ENCODE measurements at regions not wholly inside any gene's neighbourhood (a gene's known extent, or its start where the extent isn't known, plus 50 kb on each side); places are given as distances from the start of the nearest gene placed in this dataset.
"Not testable (repeated sequence)": the region's sequence is repeated elsewhere in the genome, so short reads cannot be mapped to it uniquely, and the experiment has no call there.

DNA sequence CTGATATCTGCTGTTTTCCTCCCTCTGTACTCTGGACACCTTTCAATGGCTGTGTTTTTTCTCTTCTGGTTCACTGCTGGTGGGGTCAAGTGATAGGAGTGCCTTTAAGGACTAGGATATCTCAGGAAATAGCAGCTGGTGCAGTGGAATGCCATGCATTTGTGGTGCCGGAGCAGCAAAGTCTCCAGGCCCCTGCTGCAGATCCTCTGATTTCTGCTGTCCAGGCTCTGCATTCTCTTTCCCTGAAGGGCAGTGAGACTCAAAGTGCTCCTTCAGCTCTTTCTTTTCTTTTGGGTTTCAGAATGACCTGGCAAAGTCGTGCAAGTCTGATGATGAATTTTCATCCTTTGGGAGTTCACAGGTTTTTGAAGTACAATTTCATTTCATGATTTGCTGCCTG is 774.3 kb downstream of the FAM181B start:
- POLR2A ChIA-PET = no interaction called here
- H3K9me3 ChIP-seq (ENCODE audit: low read length) = no peaks in the 10 kb centered on the region
- H3K4me3 ChIP-seq (replicated peaks in 1 of 3; ENCODE audit: insufficient read depth in 1 of 3, low read depth in 2 of 3, low read length in 3 of 3) = no peak overlapping the region
- WGBS (ENCODE audit: low lambda C conversion rate) = 31% methylated on average over 2 of the region's 2 CpGs
- H3K4me1 ChIP-seq (ENCODE audit: insufficient read depth, low read length) = no peaks in the 10 kb centered on the region
- DNase-seq (ENCODE audit: low spot score) (no peak), ATAC-seq (no peak), FAIRE-seq (no peak)
- no peaks in the 10 kb centered on the region for H3K36me3 ChIP-seq (replicated peaks in 1 of 2; ENCODE audit: control insufficient read depth in 1 of 2, insufficient read depth in 2 of 2, low read length in 2 of 2)
- H3K27ac ChIP-seq (ENCODE audit: extremely low read length, insufficient read depth, low read length) = no peak overlapping the region
- no peak for TF ChIP-seq GZF1 (CRISPR knock-in tag; IDR thresholded peaks at IDR 0.05)
- TF ChIP-seq, protein P1, sequence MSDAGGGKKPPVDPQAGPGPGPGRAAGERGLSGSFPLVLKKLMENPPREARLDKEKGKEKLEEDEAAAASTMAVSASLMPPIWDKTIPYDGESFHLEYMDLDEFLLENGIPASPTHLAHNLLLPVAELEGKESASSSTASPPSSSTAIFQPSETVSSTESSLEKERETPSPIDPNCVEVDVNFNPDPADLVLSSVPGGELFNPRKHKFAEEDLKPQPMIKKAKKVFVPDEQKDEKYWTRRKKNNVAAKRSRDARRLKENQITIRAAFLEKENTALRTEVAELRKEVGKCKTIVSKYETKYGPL (CRISPR knock-in tag; IDR thresholded peaks at IDR 0.05) = no peak
- TF ChIP-seq, protein P2, sequence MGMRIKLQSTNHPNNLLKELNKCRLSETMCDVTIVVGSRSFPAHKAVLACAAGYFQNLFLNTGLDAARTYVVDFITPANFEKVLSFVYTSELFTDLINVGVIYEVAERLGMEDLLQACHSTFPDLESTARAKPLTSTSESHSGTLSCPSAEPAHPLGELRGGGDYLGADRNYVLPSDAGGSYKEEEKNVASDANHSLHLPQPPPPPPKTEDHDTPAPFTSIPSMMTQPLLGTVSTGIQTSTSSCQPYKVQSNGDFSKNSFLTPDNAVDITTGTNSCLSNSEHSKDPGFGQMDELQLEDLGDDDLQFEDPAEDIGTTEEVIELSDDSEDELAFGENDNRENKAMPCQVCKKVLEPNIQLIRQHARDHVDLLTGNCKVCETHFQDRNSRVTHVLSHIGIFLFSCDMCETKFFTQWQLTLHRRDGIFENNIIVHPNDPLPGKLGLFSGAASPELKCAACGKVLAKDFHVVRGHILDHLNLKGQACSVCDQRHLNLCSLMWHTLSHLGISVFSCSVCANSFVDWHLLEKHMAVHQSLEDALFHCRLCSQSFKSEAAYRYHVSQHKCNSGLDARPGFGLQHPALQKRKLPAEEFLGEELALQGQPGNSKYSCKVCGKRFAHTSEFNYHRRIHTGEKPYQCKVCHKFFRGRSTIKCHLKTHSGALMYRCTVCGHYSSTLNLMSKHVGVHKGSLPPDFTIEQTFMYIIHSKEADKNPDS (CRISPR knock-in tag; IDR thresholded peaks at IDR 0.05) = no peak
- no peak for TF ChIP-seq YEATS2 (CRISPR knock-in tag; IDR thresholded peaks at IDR 0.05; ENCODE audit: borderline replicate concordance)
- TF ChIP-seq RELA (CRISPR knock-in tag; IDR thresholded peaks at IDR 0.05) = no peak
- no peak for TF ChIP-seq RBM22 (optimal IDR thresholded peaks at IDR 0.05; ENCODE audit: low read length)
- TF ChIP-seq, protein P3, sequence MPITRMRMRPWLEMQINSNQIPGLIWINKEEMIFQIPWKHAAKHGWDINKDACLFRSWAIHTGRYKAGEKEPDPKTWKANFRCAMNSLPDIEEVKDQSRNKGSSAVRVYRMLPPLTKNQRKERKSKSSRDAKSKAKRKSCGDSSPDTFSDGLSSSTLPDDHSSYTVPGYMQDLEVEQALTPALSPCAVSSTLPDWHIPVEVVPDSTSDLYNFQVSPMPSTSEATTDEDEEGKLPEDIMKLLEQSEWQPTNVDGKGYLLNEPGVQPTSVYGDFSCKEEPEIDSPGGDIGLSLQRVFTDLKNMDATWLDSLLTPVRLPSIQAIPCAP (CRISPR knock-in tag; IDR thresholded peaks at IDR 0.05; ENCODE audit: low read depth) = no peak
- no peak for TF ChIP-seq ZNF761 (CRISPR knock-in tag; conservative IDR thresholded peaks at IDR 0.05)
- no peak for TF ChIP-seq MIER2 (CRISPR knock-in tag; IDR thresholded peaks at IDR 0.05)
- no peak for TF ChIP-seq ZNF720 (CRISPR knock-in tag; IDR thresholded peaks at IDR 0.05)
- TF ChIP-seq FOXC1 (CRISPR knock-in tag; IDR thresholded peaks at IDR 0.05; ENCODE audit: borderline replicate concordance) = no peak
- TF ChIP-seq HNRNPLL (IDR thresholded peaks at IDR 0.05; ENCODE audit: low read depth, low read length, poor library complexity, severe bottlenecking) = no peak
- TF ChIP-seq, protein P4, sequence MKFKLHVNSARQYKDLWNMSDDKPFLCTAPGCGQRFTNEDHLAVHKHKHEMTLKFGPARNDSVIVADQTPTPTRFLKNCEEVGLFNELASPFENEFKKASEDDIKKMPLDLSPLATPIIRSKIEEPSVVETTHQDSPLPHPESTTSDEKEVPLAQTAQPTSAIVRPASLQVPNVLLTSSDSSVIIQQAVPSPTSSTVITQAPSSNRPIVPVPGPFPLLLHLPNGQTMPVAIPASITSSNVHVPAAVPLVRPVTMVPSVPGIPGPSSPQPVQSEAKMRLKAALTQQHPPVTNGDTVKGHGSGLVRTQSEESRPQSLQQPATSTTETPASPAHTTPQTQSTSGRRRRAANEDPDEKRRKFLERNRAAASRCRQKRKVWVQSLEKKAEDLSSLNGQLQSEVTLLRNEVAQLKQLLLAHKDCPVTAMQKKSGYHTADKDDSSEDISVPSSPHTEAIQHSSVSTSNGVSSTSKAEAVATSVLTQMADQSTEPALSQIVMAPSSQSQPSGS (CRISPR knock-in tag; IDR thresholded peaks at IDR 0.05) = no peak
- no peak for TF ChIP-seq ISX (CRISPR knock-in tag; conservative IDR thresholded peaks at IDR 0.05)
- TF ChIP-seq SP4 (CRISPR knock-in tag; IDR thresholded peaks at IDR 0.05) = no peak
- TF ChIP-seq DNMT3B (CRISPR knock-in tag; conservative IDR thresholded peaks at IDR 0.05) = no peak
- TF ChIP-seq ZSCAN31 (CRISPR knock-in tag; IDR thresholded peaks at IDR 0.05; ENCODE audit: low read depth) = no peak
- H3K4me2 ChIP-seq (ENCODE audit: low read depth, low read length) = no peak overlapping the region
- no peak overlapping the region for H2AFZ ChIP-seq (ENCODE audit: low read length)
- no TSS peak for BruUV-seq (replicated peaks)
- intact Hi-C loops (cut with micrococcal nuclease; ENCODE audit: unreplicated experiment) = no loop called here
- H3K9ac ChIP-seq (ENCODE audit: insufficient read depth, low read depth, low read length) = no peak overlapping the region
- no peaks in the 10 kb centered on the region for H3K27me3 ChIP-seq (ENCODE audit: control insufficient read depth in 1 of 2, insufficient read depth in 2 of 2, low read length in 2 of 2)
- H3K79me2 ChIP-seq (ENCODE audit: insufficient read depth, low read length) = no peaks in the 10 kb centered on the region
- no peaks in the 10 kb centered on the region for H4K20me1 ChIP-seq (ENCODE audit: insufficient read depth, low read length)
- CTCF ChIA-PET (ENCODE audit: low intra/inter-chr PET ratio, low total read pairs) = no interaction called here
- in situ Hi-C loops (cut with HindIII; ENCODE audit: extremely low pct_ligation_motif_present, low pct_unique_long_range_greater_than_20kb) = no loop called here

DNA sequence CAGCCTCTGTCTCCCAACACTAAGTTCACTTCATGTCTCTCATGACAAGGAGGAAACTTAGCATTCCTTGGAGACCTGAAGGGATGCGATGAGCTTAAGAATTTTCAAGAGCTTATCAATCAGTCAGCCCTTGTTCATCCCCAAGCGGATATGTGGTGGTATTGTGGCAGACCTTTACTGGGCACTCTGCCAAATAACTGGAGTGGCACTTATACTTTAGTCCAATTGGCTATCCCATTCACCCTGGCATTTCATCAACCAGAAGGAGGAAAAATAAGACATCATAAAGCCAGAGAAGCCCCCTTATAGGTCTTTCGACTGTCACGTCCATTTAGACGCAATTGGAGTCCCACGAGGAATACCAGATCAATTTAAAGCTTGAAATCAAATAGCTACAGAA is 779.4 kb downstream of the FAM181B start:
- H3K79me2 ChIP-seq (ENCODE audit: insufficient read depth, low read length); H2AFZ ChIP-seq (ENCODE audit: low read length); H4K20me1 ChIP-seq (ENCODE audit: insufficient read depth, low read length); ATAC-seq; H3K9ac ChIP-seq (ENCODE audit: insufficient read depth, low read depth, low read length); H3K27me3 ChIP-seq (ENCODE audit: control insufficient read depth in 1 of 2, insufficient read depth in 2 of 2, low read length in 2 of 2); CTCF ChIA-PET (ENCODE audit: low intra/inter-chr PET ratio, low total read pairs); DNase-seq (ENCODE audit: low spot score); H3K4me2 ChIP-seq (ENCODE audit: low read depth, low read length); H3K27ac ChIP-seq (ENCODE audit: extremely low read length, insufficient read depth, low read length); POLR2A ChIA-PET; FAIRE-seq; H3K9me3 ChIP-seq (ENCODE audit: low read length); in situ Hi-C loops (cut with HindIII; ENCODE audit: extremely low pct_ligation_motif_present, low pct_unique_long_range_greater_than_20kb); H3K4me1 ChIP-seq (ENCODE audit: insufficient read depth, low read length); H3K4me3 ChIP-seq (replicated peaks in 1 of 3; ENCODE audit: insufficient read depth in 1 of 3, low read depth in 2 of 3, low read length in 3 of 3); BruUV-seq (replicated peaks); intact Hi-C loops (cut with micrococcal nuclease; ENCODE audit: unreplicated experiment); H3K36me3 ChIP-seq (replicated peaks in 1 of 2; ENCODE audit: control insufficient read depth in 1 of 2, insufficient read depth in 2 of 2, low read length in 2 of 2): not testable (repeated sequence)
- 27% methylated on average over 6 of the region's 6 CpGs for WGBS (ENCODE audit: low lambda C conversion rate)
